Endothelial cell (in vitro differentiated cells): ENCODE measurements at regions not wholly inside any gene's neighbourhood (a gene's known extent, or its start where the extent isn't known, plus 50 kb on each side); places are given as distances from the start of the nearest gene placed in this dataset.

ENCODE experiments used
- DNase-seq: peaks from one replicate; pipeline ENCODE4 v3.0.0; 2021; ENCODE audit warnings: low spot score
- H3K27ac Mint-ChIP-seq: one replicate; pipeline ENCODE4 v1.8.0; 2021; ENCODE audit warnings: mixed read lengths, inconsistent platforms; ENCODE audit not compliant: unreplicated experiment
- H3K27me3 Mint-ChIP-seq: one replicate; pipeline ENCODE4 v1.8.0; 2021; ENCODE audit warnings: mild to moderate bottlenecking, moderate library complexity, mixed read lengths, inconsistent platforms; ENCODE audit not compliant: unreplicated experiment
- H3K36me3 Mint-ChIP-seq: one replicate; pipeline ENCODE4 v1.8.0; 2021; ENCODE audit warnings: mild to moderate bottlenecking, low read depth, mixed read lengths, inconsistent platforms; ENCODE audit not compliant: unreplicated experiment
- H3K4me1 Mint-ChIP-seq: one replicate; pipeline ENCODE4 v1.8.0; 2021; ENCODE audit warnings: mild to moderate bottlenecking, mixed read lengths, inconsistent platforms; ENCODE audit not compliant: unreplicated experiment
- H3K4me3 Mint-ChIP-seq: one replicate; pipeline ENCODE4 v1.8.0; 2021; ENCODE audit warnings: mild to moderate bottlenecking, mixed read lengths, inconsistent platforms; ENCODE audit not compliant: unreplicated experiment
- H3K9me3 Mint-ChIP-seq: one replicate; pipeline ENCODE4 v1.8.0; 2021; ENCODE audit warnings: mixed read lengths, inconsistent platforms; ENCODE audit not compliant: unreplicated experiment
- CTCF ChIP-seq: fragments of 200-600 bp; sonication (generic); IDR thresholded peaks from one replicate; pipeline ENCODE4 v1.5.0; 2021; ENCODE audit warnings: antibody characterized with exemption; ENCODE audit not compliant: unreplicated experiment

DNA sequence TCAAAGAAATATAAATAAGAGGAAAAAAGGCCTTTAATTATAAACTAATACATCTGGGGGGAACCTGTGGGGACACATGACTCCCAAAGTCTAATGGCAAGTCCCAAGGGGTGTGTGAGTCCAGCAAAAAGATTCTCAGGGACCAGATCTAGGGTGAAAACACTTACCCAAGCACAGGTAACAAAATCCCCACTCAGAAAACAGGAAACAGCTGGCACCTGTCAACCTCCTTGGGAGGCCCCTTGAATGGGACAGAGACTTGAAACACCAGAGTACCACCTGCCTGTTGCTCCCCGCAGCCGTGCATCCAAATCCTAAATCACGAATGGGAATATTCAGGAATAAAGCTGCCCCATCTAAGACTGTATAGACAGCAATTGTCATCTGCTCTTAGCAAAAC is 461.2 kb upstream of the CDH5 start:
- Mint-ChIP-seq H3K27me3 (peaks cover 2% of the 10 kb centered on the region), H3K36me3 (no peaks in the 10 kb centered on the region), H3K27ac (no peak overlapping the region), H3K4me3 (no peak overlapping the region), H3K9me3 (no peaks in the 10 kb centered on the region), H3K4me1 (peaks cover 13% of the 10 kb centered on the region)
- DNase-seq = no peak
- no peak for TF ChIP-seq CTCF

GRCh38 chr16:65896448-65897153 is 469.9 kb upstream of the CDH5 start:
- Mint-ChIP-seq H3K4me1 (peaks cover 5% of the 10 kb centered on the region), H3K27ac (no peak overlapping the region), H3K36me3 (no peaks in the 10 kb centered on the region), H3K4me3 (no peak overlapping the region), H3K27me3 (no peaks in the 10 kb centered on the region), H3K9me3 (peaks cover 3% of the 10 kb centered on the region)
- DNase-seq = no peak
- TF ChIP-seq CTCF = no peak

DNA sequence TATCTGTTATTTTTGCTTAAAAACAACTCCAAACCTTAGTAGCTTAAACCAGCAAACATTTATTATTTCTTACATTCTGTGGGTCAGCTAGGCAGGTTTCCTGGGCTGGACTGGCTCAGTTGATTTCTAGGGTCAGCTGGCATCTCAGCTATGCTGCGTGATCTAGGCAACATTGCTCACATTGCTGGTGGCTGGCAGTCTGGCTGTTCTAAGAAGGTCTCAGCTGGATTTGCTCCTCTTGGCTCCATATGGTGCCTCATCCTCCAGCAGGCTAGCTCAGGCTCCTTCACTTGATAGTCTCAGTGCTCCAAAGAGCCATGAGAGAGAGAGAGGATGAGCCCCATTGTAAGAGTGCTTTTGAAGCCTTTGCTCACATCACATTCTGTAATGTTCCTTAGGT is 470.6 kb upstream of the CDH5 start:
- no peak for TF ChIP-seq CTCF
- Mint-ChIP-seq H3K27me3 (no peaks in the 10 kb centered on the region), H3K36me3 (no peaks in the 10 kb centered on the region), H3K27ac (no peak overlapping the region), H3K4me3 (no peak overlapping the region), H3K4me1 (no peaks in the 10 kb centered on the region), H3K9me3 (peaks cover 3% of the 10 kb centered on the region)
- no peak for DNase-seq

GRCh38 chr16:65895486-65895885 is 471.0 kb upstream of the CDH5 start:
- H3K4me3 Mint-ChIP-seq = no peak overlapping the region
- H3K27me3 Mint-ChIP-seq = no peaks in the 10 kb centered on the region
- no peak for TF ChIP-seq CTCF
- H3K4me1 Mint-ChIP-seq = no peaks in the 10 kb centered on the region
- H3K9me3 Mint-ChIP-seq = peaks cover 3% of the 10 kb centered on the region
- no peak for DNase-seq
- no peaks in the 10 kb centered on the region for H3K36me3 Mint-ChIP-seq
- H3K27ac Mint-ChIP-seq = no peak overlapping the region

GRCh38 chr16:65890203-65890602 is 476.3 kb upstream of the CDH5 start:
- no peak for DNase-seq
- TF ChIP-seq CTCF = no peak
- Mint-ChIP-seq H3K36me3 (no peaks in the 10 kb centered on the region), H3K27me3 (no peaks in the 10 kb centered on the region), H3K4me3 (no peak overlapping the region), H3K9me3 (peaks cover 3% of the 10 kb centered on the region), H3K4me1 (peaks cover 4% of the 10 kb centered on the region), H3K27ac (no peak overlapping the region)
